SK-N-SH (cell line): ENCODE measurements at regions not wholly inside any gene's neighbourhood (a gene's known extent, or its start where the extent isn't known, plus 50 kb on each side); places are given as distances from the start of the nearest gene placed in this dataset.

ENCODE experiments used
- CTCF ChIA-PET: fragments of 300-600, 350-600 bp; formaldehyde crosslinking; extraction: SDS; loops from one replicate; lab custom pipeline; 2021; lab: Yijun Ruan, JAX
- POLR2A ChIA-PET: fragments of 350-600 bp; sonication (Branson Sonifier 250); formaldehyde crosslinking; extraction: SDS; loops from one replicate; lab custom pipeline; 2020; ENCODE audit warnings: antibody characterized with exemption, inconsistent platforms; lab: Yijun Ruan, JAX
- DNase-seq: peaks from one replicate; pipeline ENCODE4 v3.0.0; 2012
- H2AFZ ChIP-seq: fragments of 200-600 bp; sonication (generic); 2 replicates; pipeline ENCODE4 v1.8.1; 2016; ENCODE audit warnings: antibody characterized with exemption, mild to moderate bottlenecking, low read depth
- H3F3A ChIP-seq: fragments of 200-600 bp; sonication (generic); replicated peaks from 2 replicates; pipeline ENCODE3; 2016; ENCODE audit warnings: antibody characterized with exemption, mild to moderate bottlenecking; ENCODE audit not compliant: insufficient read depth
- H3K27ac ChIP-seq, 2 experiments: fragments of 200-500 bp in 1 of 2; fragments of 200-600 bp in 1 of 2; sonication (Bioruptor generic) in 1 of 2; sonication (generic), shearing (Covaris generic) in 1 of 2; 2 replicates each; pipeline versions ENCODE4 v1.5.1 to v1.6.1; 2014 to 2016; ENCODE audit warnings: low read depth in 2 of 2, inconsistent platforms in 1 of 2, low read length in 1 of 2, mild to moderate bottlenecking in 1 of 2, mixed read lengths in 1 of 2
- H3K27me3 ChIP-seq: fragments of 200-600 bp; sonication (generic), shearing (Covaris generic); 2 replicates; pipeline ENCODE4 v1.6.1; 2016; ENCODE audit warnings: mixed run types; ENCODE audit not compliant: insufficient read depth
- H3K36me3 ChIP-seq, 2 experiments: fragments of 200-500 bp in 1 of 2; fragments of 200-600 bp in 1 of 2; sonication (Bioruptor generic) in 1 of 2; sonication (generic) in 1 of 2; replicated peaks in 1 of 2; 2 replicates each; pipeline versions ENCODE3 to v1.5.1; 2014 to 2016; ENCODE audit warnings: low read length in 1 of 2, mild to moderate bottlenecking in 1 of 2; ENCODE audit not compliant: insufficient read depth in 2 of 2, control insufficient read depth in 1 of 2
- H3K4me1 ChIP-seq, 2 experiments: fragments of 200-500 bp in 1 of 2; fragments of 200-600 bp in 1 of 2; sonication (Bioruptor generic) in 1 of 2; sonication (generic), shearing (Covaris generic) in 1 of 2; 2 replicates each; pipeline versions ENCODE4 v1.5.1 to v1.6.1; 2014 to 2016; ENCODE audit warnings: low read depth in 1 of 2, low read length in 1 of 2, mixed run types in 1 of 2; ENCODE audit not compliant: insufficient read depth in 2 of 2, control insufficient read depth in 1 of 2
- H3K4me2 ChIP-seq: fragments of 200-600 bp; sonication (generic), shearing (Covaris generic); 2 replicates; pipeline ENCODE4 v1.6.1; 2017; ENCODE audit warnings: mixed run types
- H3K4me3 ChIP-seq, 2 experiments: fragments of 200-500 bp in 1 of 2; fragments of 200-600 bp in 1 of 2; sonication (Bioruptor generic) in 1 of 2; sonication (generic), shearing (Covaris generic) in 1 of 2; 2 replicates each; pipeline versions ENCODE4 v1.5.1 to v1.8.1; 2014 to 2016; ENCODE audit warnings: low read depth in 2 of 2, inconsistent platforms in 1 of 2, low read length in 1 of 2, mild to moderate bottlenecking in 1 of 2, mixed read lengths in 1 of 2, moderate library complexity in 1 of 2
- H3K79me2 ChIP-seq: fragments of 200-600 bp; sonication (generic); 2 replicates; pipeline ENCODE4 v1.8.1; 2017; ENCODE audit warnings: mild to moderate bottlenecking; ENCODE audit not compliant: insufficient read depth
- H3K9ac ChIP-seq: fragments of 200-600 bp; sonication (generic); 2 replicates; pipeline ENCODE4 v1.6.1; 2017; ENCODE audit warnings: mixed run types
- H3K9me2 ChIP-seq: fragments of 200-600 bp; sonication (generic); 2 replicates; pipeline ENCODE4 v1.6.1; 2017; ENCODE audit warnings: mixed run types
- H3K9me3 ChIP-seq: fragments of 200-600 bp; sonication (generic); 2 replicates; pipeline ENCODE4 v1.6.1; 2017; ENCODE audit warnings: mixed run types, mild to moderate bottlenecking, moderate library complexity
- H4K20me1 ChIP-seq: fragments of 200-600 bp; sonication (generic); 2 replicates; pipeline ENCODE4 v1.6.1; 2017; ENCODE audit warnings: mild to moderate bottlenecking, mixed run types; ENCODE audit not compliant: insufficient read depth
- CHD2 ChIP-seq: fragments of 150-350 bp; IDR thresholded peaks from 2 replicates; pipeline ENCODE4 v1.6.1; 2018; ENCODE audit warnings: low read length; ENCODE audit not compliant: partially characterized antibody
- EP300 ChIP-seq, 2 experiments: IDR thresholded peaks; 2 replicates each; pipeline versions ENCODE4 v1.4.0 to v1.6.1; 2012; ENCODE audit warnings: borderline replicate concordance in 1 of 2, low read depth in 1 of 2, low read length in 1 of 2
- FOSL2 ChIP-seq: IDR thresholded peaks from 2 replicates; pipeline ENCODE4 v1.4.0; 2012; ENCODE audit warnings: low read depth, mild to moderate bottlenecking, moderate library complexity, borderline replicate concordance
- FOXJ3 ChIP-seq: sonication (generic); formaldehyde crosslinking; IDR thresholded peaks from 2 replicates; pipeline ENCODE4 v1.5.1; 2020; ENCODE audit warnings: mild to moderate bottlenecking, missing genetic modification reagents
- FOXM1 ChIP-seq: IDR thresholded peaks from 2 replicates; pipeline ENCODE4 v1.4.0; 2012; ENCODE audit warnings: low read depth, mild to moderate bottlenecking
- GABPA ChIP-seq: IDR thresholded peaks from 2 replicates; pipeline ENCODE4 v1.4.0; 2012; ENCODE audit warnings: low read depth, mild to moderate bottlenecking
- IRF3 ChIP-seq: fragments of 150-350 bp; IDR thresholded peaks from 2 replicates; pipeline ENCODE4 v1.6.1; 2016; ENCODE audit warnings: mild to moderate bottlenecking, low read depth, low read length
- MEF2A ChIP-seq: IDR thresholded peaks from 2 replicates; pipeline ENCODE4 v1.4.0; 2012; ENCODE audit warnings: low read depth, borderline replicate concordance
- NRF1 ChIP-seq: IDR thresholded peaks from 2 replicates; pipeline ENCODE4 v1.6.1; 2012; ENCODE audit warnings: low read depth, mild to moderate bottlenecking, low read length
- POLR2AphosphoS5 ChIP-seq: IDR thresholded peaks from 2 replicates; pipeline ENCODE4 v1.6.1; 2012; ENCODE audit warnings: low read depth, low read length
- REST ChIP-seq: IDR thresholded peaks from 2 replicates; pipeline ENCODE4 v1.6.1; 2012; ENCODE audit warnings: mild to moderate bottlenecking, low read depth, low read length, moderate library complexity
- RFX5 ChIP-seq: IDR thresholded peaks from 2 replicates; pipeline ENCODE4 v1.6.1; 2012; ENCODE audit warnings: mild to moderate bottlenecking, improper control_type of control experiment, low read length
- SIN3A ChIP-seq: IDR thresholded peaks from 2 replicates; pipeline ENCODE4 v1.6.1; 2012; ENCODE audit warnings: low read depth, mild to moderate bottlenecking, low read length, moderate library complexity, borderline replicate concordance
- SMC3 ChIP-seq: IDR thresholded peaks from 2 replicates; pipeline ENCODE4 v1.6.1; 2012; ENCODE audit warnings: low read depth, low read length, improper control_type of control experiment
- TCF12 ChIP-seq: IDR thresholded peaks from 2 replicates; pipeline ENCODE4 v1.4.0; 2012
- USF2 ChIP-seq: fragments of 150-350 bp; IDR thresholded peaks from 2 replicates; pipeline ENCODE4 v1.6.1; 2017; ENCODE audit warnings: antibody characterized with exemption, low read length, low read depth, borderline replicate concordance
- YY1 ChIP-seq: IDR thresholded peaks from 2 replicates; pipeline ENCODE4 v1.4.0; 2012; ENCODE audit warnings: low read depth, mild to moderate bottlenecking
- ZBTB33 ChIP-seq: IDR thresholded peaks from 2 replicates; pipeline ENCODE4 v1.4.0; 2012; ENCODE audit warnings: low read depth, borderline replicate concordance
- WGBS: methylation state at CpG from one replicate; pipeline ENCODE4 v1.1.6; 2017; ENCODE audit warnings: low lambda C conversion rate; 5-methylcytosine and 5-hydroxymethylcytosine counted together

- TF ChIP-seq FOXJ3 (CRISPR knock-in tag) (no peak), YY1 (no peak), RFX5 (no peak), FOXM1 (no peak), SMC3 (no peak), EP300 (IDR thresholded peaks at IDR 0.05; ENCODE audit: borderline replicate concordance in 1 of 2, low read depth in 1 of 2, low read length in 1 of 2) (no peak), SIN3A (no peak), IRF3 (no peak), POLR2AphosphoS5 (no peak), FOSL2 (no peak), MEF2A (no peak), TCF12 (no peak), GABPA (no peak), ZBTB33 (no peak), CHD2 (no peak), REST (no peak), NRF1 (no peak), USF2 (no peak)
- H2AFZ ChIP-seq, result no peak overlapping the region
- no peak for DNase-seq
- H3K4me2 ChIP-seq, result no peak overlapping the region
- H3F3A ChIP-seq, result peaks cover 11% of the 10 kb centered on the region
- no peaks in the 10 kb centered on the region; the same call in 1 of the 2 replicates for H4K20me1 ChIP-seq
- ChIA-PET CTCF (interaction anchor here (1.2 to 1.6 kb wide), 3 partner anchors 23 to 385 kb away, joined by 3 read pairs; a partner anchor contains a TSS), POLR2A (no interaction called here)
- H3K27me3 ChIP-seq, result no peaks in the 10 kb centered on the region
- peaks cover 0 to 13% of the 10 kb centered on the region in 2 experiments; a peak in 2 of 4 replicates for H3K4me1 ChIP-seq
- no peak overlapping the region for H3K4me3 ChIP-seq
- no peak overlapping the region for H3K27ac ChIP-seq
- peaks cover 0 to 7% of the 10 kb centered on the region in 2 experiments for H3K36me3 ChIP-seq
- 94% methylated on average over 1 of the region's 1 CpG for WGBS
- H3K9ac ChIP-seq, result no peak overlapping the region
- 0 out of 2 replicates have a peak, but pooled peaks cover 3% of the 10 kb centered on the region for H3K9me2 ChIP-seq
- H3K79me2 ChIP-seq, result peaks cover 65% of the 10 kb centered on the region
- no peaks in the 10 kb centered on the region for H3K9me3 ChIP-seq
These were observed 133.7 kb downstream of the HAUS1 start for GRCh38 chr18:46237891-46238290.
